ENCODE measurements at regions not wholly inside any gene's neighbourhood (a gene's known extent, or its start where the extent isn't known, plus 50 kb on each side); places are given as distances from the start of the nearest gene placed in this dataset.

DNA sequence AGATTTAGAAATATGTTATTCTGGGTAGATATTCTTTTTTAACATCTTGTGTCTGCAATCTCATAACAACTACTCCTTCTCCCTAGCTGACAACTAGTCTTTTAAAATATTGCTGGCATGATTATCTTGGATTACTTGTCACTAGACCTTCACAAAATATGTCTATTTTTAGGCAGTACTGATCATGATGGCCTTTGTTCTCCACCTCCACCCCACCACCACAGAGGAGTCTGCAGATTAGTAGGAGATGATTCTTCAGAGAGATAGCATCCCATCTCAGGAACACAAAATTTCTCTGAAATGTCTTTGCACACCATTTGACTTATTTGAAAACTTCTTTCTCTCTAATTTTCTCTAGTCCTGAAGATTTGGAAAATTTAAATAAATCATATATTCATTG, 338.1 kb upstream of the SPHKAP start:
- no peak for TF ChIP-seq MAFK (conservative IDR thresholded peaks at IDR 0.05 in 1 of 2, IDR thresholded peaks at IDR 0.05 in 1 of 2; ENCODE audit: low read length in 2 of 2)
- TF ChIP-seq, protein P1, sequence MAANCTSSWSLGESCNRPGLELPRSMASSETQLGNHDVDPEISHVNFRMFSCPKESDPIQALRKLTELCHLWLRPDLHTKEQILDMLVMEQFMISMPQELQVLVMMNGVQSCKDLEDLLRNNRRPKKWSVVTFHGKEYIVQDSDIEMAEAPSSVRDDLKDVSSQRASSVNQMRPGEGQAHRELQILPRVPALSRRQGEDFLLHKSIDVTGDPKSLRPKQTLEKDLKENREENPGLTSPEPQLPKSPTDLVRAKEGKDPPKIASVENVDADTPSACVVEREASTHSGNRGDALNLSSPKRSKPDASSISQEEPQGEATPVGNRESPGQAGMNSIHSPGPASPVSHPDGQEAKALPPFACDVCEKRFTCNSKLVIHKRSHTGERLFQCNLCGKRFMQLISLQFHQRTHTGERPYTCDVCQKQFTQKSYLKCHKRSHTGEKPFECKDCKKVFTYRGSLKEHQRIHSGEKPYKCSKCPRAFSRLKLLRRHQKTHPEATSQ (CRISPR knock-in tag; IDR thresholded peaks at IDR 0.05; ENCODE audit: borderline replicate concordance), result no peak
- TF ChIP-seq SMC3 (IDR thresholded peaks at IDR 0.05; ENCODE audit: low read length), result no peak

Data from HepG2 (cell line).